ENCODE measurements at regions not wholly inside any gene's neighbourhood (a gene's known extent, or its start where the extent isn't known, plus 50 kb on each side); places are given as distances from the start of the nearest gene placed in this dataset.

DNA sequence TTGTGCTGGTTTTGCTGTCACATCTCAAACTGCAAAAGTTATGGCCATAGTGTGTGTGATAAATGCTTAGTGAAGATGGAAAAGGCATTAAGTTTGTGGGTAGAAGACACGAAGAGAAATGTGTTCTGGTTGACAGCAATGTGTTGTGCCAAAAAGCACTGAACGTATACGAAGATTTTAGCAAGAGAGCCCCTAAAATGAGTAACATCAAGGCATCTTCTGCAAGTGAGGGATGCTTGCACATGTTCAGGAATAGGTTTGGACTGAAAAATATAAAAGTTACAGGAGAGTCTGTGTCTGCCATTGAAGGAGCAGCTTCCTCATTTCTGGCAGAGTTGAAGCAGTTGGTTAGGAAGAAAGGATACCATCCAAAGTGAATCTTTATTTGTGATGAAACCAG, 167.1 kb downstream of the ADAMTS15 start:
- DNase-seq: no peak

DNA sequence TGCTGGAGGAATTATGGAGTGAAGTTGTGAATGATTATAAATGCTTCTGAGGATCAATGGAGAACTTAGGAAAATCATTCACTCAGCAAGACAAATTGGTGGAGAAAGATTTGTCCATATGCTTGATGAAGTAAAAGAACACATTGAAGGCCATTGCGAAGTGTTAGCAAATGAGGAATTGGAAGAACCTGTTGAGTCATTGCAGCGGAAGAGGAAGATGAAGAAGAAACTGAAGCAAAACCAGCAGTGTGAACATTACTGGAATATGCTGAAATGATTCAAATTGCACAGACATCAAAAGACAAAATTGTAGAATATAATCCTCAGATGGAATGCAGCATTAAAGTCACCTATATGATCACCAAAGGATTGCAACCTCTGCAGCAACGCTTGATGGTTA, 168.1 kb downstream of the ADAMTS15 start:
- no peak for DNase-seq

DNA sequence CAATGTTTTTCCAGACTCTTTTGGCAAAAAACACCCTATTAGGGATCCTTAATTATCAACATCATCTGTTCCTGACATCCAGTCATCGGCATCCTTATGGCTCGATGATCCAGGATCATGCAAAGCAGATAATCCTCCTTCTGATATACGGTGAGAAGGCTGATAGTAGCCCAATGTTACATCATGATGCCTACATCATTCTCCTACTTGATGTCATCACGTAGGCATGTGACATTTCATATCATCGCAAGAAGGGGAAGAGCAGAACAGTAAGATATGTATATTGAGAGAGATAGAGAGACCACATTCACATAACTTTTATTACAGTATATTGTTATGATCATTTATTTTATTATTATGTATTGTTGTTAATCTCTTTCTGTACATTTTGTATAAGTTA, 168.6 kb downstream of the ADAMTS15 start:
- DNase-seq: no peak

DNA sequence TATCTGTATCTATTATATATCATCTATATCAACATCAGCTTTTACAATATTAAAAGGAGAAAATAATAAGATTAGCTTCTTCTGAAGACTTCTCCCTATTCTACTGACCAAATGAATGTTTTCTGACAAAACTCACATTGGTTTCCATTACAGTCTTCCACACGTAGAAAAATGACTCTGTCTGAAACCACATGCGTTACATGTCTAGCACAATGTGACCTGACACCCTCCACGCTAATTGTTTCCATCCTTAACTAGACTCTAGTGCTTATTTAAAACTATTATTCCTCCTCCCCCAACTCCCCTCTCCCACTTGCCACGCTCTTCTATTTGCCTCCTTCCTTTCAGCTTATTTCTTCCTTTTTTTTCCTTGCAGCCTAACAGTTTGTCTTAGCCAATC, 172.1 kb downstream of the ADAMTS15 start:
- DNase-seq: no peak

DNA sequence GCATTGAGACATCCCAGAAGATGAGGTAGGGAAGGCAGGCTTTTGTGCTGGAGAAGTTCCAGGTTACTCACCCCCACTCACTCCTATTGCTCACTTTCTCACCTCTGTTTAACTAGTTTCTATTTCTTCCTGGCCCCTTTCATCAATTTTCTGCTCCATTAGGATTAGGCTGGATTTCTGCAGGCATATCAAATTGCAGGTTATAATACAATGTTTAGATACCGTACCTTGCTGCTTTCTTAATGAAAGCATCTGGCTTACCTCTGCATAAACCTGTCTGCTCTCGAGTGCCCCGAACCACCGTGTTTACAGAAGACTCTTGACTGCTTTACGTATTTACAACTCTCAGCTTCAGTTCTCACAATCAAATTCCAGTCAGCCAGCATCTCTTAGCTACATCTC, 173.7 kb downstream of the ADAMTS15 start:
- DNase-seq: no peak

DNA sequence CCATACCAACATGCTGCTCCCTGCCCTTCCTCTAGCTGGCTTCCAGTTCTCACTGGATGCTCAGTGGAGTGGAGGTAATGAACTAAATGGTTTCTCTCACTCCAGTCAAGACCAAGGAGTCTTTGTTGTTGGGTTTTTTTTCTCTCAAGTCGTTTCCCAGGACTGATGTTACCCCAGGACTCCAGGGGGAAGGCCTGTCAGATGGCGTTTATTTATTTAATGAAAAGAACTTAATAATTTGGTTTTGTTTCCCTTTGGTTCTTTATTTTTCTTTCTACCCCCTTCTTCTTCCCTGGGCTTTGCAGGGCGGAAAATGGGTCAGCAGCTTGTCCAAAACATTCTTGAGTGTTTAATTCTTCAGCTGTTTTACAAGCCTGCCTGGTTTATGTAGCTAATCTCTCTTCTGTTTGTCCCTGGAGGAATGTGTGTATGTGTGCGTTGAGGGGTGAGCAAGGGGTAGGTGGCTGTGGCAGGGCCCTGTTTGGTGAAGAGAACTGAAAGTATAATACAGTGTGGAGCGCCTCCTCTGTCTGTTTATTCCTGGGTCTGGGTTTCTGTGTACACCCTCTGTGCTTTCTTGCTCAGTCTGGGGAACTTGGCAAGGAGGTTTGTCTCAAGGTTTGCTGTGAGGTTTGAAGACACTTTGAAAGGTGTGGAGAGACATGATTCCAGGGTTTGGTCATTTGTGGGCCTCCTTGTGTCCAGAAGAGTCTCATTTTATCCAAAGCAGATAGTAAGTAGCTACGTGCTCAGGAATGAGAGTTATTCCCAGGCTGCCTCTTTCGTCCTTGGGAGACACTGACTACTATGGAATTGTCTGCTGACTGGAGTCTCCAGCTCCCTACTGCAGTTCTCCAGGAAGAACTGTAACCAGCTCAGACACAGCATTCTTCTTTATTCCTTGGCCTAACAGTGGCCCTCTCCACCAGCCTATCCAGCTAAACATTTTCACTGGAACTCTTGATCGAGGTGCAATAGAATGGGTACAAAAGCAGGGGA, 175.5 kb downstream of the ADAMTS15 start:
- DNase-seq: no peak

DNA sequence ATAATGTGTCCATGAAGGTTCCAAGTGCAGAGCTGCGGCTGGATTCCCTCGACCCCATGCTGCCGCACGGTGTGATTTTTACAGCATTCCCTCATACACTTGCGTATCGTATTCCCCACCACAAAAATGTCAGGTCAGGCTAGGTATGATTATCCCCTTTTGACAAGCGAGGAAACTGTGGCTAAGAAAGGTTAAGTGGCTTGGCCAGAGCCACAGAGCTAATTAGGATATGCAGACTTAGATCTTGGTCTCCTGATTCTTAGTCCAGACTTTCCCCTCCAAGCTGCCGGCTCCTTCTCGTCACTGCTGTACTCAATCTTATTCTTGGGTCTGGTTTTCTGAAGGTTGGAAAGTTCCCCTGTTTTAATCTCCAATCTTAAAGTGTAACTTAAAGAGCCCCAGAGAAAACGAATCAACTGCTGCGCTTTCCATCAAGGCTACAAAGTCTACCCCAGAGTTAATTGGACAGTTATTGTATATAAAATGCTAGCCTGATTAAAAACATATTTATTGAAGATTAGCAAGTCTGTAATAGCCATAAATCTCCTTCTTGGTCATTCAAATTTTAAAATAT, 176.6 kb downstream of the ADAMTS15 start:
- DNase-seq: no peak

DNA sequence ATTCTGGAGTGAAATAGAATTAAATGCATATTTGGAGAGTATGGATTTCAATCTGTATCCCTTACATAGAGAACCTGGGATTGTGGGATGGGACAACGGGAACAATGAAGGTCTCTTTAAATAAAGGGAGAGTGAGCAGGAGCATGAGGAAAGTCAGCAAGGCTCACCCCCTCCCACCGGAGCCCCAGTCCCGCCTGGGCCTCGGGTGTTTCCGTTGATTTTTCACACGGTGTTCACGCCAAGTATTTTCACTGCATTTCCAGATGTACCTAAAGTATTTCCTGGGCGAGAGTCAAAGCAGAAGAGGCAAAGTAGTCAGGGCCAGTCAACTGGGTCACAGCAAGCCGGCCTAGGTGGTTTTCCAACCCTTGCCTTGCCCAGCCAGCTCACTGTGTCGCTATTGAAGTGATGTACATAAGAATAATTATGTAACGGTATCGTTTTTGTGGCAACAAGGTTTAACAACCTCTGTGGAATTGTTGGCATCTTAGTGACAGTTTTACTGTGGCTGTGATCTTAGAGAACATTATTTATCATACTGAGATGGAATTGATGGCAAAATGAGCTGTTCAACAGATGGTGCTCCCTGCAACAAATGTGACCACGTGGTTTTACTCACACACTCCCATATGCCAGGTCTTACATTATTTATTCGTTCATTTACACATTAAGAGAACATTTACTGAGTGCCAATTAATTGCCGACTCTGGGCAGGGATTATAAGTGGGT, 177.3 kb downstream of the ADAMTS15 start:
- no peak for DNase-seq

DNA sequence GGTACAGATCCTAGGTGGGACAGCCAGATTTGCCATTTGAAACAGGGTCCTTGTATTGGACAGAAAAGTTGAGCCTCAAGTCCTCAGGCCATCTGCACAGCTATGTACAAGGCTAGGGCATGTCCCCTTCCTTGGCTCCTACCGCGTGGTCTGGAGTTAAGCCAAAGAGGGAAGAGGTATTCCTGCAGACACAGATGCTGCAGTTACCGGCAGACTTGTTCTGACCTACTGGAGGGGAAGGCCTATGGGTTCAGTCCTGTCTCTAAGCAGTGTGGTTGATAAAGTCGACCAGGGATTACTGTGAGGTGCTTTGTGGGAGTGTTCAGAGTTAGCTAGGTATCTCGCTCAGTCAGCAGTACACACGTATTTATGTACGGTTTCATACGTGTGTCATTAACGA, 180.6 kb downstream of the ADAMTS15 start:
- no peak for DNase-seq

DNA sequence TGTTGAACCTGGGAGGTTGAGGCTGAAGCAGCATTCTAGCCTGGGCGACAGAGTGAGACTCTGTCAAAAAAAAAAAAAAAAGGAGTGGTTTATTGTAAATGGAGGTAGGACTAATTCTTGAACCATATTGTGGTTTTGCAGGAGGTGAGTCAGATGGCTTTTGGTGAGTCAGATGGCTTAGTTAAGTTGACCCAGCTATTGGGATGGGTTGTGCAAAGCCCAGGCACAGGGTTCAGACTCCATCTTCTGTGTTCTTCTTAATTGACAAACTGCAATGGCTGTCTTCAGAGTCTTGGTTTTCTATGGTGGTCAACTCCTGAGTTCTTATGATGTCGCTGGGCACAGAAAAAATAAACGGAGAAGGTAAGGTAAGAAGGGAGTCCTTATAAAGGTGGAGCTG, 182.7 kb downstream of the ADAMTS15 start:
- no peak for DNase-seq

DNA sequence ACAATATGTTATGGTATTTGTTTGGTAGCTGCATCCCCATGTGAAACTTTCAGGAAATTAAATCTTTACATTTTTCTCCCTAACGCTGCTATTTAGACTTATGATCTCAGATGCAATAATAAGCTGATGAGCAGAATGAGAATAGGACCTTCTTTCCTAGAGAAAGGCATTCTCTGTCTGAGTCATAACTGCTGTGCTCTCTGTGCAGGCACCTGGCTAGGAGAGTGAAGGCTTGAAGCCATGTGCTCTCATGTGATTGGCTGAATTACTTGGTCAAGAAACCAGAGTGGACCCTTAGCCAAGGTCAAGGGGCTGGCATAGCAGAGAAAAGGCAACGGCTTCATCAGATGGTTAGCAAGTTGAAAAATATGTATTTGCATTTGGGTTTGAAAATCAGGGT, 185.0 kb downstream of the ADAMTS15 start:
- no peak for DNase-seq

DNA sequence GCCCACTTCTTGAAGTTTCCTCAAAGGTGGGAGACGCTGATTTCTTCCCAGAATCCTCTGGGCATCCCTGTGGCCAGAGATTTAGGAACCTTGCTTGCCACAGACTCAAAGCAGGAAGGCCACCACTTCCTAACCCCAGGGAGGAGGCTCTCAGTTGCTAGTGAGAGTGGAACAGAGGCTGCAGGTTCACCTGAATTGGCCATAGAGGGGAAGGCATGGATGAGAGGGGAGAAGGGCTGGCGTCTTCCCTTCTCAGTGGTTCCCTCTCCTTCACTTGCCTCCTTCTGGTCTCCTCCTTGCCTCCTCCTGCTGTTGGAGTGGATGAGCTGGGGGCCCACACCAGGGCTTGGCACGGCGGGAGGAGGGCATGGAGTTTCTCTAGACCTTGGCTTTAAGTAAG, 185.7 kb downstream of the ADAMTS15 start:
- no peak for DNase-seq

DNA sequence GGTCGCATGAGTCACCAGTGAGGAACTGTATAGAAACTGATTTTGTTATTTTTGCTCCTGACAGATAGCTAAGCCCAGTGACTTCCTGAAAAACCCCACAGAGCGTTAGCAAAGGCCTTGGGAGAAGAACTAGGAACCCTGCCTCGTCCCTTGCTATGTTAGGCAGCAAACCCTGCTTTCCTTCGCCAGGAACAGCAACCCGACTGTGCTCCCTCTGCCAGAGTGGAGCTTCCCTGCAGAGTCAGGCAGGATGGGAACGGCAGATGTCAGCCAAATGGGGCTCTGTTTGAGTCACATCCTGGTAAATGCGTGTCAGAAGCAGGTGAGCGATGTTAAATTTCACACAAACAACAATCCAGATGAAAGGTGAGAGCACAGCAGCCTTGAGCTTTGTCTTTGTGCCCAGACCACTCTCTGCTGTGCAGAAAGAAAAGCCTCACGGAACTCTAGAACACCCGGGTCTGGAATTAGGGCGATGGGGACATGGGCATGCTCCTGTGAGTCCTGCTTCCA, 186.6 kb downstream of the ADAMTS15 start:
- DNase-seq: no peak

DNA sequence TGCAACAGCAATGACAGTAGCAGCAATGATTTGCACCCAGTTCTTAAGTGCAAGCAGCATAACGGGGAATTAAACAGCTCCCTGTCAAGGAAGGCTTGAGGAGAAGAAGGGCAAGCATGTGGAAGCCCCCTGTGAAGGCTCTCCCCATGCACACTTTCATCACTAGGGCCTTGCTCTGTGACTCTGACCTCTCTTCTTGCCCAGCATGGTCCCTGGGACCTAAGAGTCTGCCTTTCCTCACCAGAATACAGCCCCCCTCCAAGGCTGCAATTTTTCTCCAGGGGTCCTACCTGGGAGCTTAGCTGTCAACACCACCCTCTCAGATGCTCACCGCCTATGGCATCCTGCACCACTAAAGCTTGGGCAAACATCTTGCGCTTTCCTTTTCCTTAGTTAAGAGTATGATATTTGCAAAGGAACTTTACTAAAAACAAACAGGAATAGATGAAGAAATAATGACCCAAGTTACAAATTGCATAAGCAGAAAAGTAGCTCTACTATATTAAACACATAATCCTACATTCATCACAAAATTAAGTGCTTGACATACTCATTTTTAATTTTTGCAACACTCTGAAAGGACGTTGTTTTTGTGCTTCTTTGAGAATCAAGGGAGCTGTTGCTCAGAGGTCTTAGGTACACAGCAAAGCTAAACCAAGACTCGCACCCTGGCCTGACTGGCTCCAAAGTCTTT, 187.6 kb downstream of the ADAMTS15 start:
- DNase-seq: no peak

DNA sequence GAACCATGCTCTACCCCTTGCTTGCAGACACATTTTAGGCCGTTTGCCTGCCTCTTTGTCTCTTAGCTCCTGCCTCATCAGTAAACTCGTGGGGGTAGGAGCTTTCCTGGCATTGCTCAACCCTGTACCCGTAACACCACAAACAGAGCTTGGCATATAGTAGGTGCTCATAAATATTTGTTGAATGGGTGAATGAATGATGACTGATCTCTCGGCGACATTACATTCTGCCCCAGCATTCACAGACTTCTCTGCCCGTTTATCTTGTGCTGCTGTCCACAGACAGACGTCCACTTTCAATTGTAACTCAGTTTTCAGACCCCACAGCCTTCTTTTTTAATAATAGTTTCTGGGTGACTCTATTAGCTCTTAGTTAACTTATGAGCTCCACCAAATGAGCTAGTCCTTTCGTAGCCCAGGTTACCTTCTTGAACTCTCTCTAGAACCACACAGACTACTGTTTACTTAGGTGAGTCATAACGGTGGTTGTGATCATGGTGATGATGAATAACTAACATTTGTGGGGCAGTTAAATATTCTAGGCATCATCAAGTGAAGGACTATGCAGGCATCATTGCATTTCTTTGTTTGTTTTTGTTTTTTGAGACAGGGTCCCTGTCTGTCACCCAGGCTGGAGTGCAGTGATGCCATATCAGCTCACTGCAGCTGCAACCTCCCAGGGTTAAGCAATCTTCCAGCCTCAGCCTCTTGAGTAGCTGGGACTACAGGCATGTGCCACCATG, 188.4 kb downstream of the ADAMTS15 start:
- no peak for DNase-seq

DNA sequence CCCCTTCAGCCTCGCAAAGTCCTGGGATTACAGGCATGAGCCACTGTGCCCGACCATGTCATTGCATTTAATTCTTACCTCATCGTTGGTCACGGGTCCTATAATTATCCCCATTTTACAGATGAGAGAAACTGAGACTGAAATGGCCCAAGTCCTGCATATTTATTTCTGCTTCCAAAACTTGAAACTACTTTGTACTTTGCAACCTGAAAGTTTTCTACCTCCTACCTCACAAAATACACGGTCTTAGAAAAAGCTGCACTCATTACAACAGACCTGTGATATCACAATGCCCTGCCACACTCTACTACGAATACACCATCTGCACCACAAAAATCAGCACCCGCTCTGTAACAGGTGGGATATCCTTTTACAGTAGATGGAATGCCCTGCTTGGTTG, 189.1 kb downstream of the ADAMTS15 start:
- DNase-seq: no peak

DNA sequence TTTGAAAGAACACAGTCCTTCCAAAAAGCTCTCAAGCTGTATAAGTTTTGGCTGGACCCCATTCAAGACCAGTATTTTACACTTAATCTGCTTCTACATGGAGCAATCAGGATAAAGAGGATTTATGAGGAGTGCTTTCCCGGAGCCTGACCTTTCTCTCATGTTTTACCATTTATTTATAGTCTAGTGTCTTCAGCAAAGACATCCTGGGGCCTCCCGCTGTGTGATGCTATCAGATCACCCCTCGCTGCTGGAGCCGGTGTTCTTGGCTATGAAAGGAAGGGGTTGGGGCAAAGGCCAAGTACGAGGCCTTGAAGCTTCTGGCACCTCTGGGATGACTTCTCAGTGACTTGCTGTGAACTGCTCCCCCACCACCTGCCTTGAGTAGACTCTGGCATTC, 189.6 kb downstream of the ADAMTS15 start:
- no peak for DNase-seq

DNA sequence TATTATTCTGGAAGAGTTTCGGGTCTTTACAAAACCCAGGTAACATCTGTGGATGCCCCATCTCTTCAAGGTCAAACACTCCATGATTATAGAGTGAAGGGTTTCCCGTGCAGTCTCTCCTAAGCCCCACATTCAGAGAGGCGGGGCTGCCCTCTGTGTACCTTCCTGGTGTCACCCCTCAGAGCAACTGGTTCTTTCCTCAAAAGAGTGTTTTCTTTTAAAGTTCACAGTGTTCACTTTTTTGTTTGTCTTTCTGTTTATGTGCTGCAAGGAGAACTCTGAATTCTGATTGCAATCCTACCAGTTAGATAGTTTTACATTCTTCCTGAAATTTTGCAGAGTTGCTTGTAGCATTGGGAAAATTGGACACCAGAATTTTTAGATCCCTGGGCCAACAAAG, 190.2 kb downstream of the ADAMTS15 start:
- no peak for DNase-seq

DNA sequence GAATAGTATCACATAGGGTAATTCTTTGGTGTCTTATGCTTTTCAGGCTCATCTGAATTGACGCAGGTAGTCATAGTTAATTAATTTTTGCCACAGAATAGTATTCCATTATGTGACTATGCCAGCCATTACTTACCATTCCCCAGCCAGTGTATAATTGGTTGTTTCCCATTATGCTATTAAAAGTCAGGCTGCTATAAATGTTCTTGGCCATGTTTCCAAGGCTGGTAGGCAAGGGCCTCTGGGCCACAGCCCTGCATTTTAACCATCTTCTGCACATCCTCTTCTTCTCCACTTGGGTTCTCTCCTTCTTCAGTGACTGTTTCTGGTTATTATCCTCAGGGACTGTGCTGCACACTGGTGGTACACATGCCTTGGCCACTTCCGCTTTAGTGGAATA, 190.9 kb downstream of the ADAMTS15 start:
- DNase-seq: no peak

DNA sequence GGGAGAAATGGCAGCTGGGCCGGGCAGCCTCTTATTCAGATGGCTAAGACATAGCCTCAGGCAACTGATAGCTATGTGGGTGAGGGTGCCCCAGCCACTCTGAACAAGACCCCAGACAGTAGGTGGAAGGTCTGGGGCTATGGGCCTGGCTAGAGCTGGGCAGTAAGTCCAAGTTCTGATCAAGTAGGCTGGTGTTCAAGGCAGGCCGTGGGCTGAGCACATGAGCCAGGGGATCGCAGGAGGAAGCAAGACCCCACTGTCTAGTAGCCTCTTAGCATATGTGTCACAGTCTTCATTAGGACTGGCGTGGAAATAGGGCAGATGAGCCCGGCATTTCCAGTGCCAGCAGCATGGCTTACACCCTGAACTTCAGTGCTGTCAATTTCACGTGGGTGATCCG, 192.1 kb downstream of the ADAMTS15 start:
- no peak for DNase-seq

DNA sequence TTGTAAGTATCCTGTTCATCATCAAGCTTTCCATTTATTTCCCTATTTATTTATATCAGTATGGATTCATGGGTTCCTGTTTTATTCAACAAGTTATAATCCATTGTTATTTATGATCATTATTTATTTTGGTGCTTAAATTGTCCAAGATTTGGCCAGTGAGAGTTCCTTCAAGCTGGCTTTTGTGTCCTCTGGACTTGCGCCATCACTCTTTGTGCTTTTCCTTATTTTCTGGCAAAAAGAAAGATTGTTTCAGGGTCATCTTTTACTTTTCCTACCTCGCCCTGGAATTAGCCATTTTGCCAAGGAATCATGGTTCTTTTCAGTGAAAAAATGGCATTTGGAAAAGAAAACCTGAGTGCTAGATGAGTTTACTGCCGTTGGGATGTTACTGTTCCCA, 193.4 kb downstream of the ADAMTS15 start:
- no peak for DNase-seq

DNA sequence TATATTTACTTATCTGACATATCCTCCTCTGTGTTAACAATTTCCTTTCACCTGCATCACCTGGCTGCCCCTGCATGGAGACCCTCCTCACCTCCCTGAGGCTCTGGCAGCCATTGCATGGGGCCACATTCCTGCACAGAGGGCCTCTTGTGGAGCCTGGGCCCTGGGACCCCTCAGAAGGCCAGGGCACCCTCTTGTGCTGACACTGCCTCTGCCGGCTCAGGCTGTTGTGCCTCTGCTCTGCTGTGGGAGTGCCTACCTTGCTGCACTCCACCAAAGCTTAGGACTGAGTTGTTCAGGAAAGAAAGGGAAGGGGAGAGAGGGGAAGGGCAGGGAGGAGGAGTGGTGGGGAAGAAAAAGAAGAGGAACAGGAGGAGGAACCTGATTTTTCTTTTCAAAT, 194.5 kb downstream of the ADAMTS15 start:
- no peak for DNase-seq

Measured in occipital lobe (tissue), 1 donor.